IMR-90 (cell line): ENCODE measurements at regions not wholly inside any gene's neighbourhood (a gene's known extent, or its start where the extent isn't known, plus 50 kb on each side); places are given as distances from the start of the nearest gene placed in this dataset.

ENCODE experiments used
- ATAC-seq: fragments of 200-7000 bp; cut with Tn5 transposase; 2 replicates; pipeline ENCODE4 v1.9.1; 2020; ENCODE audit warnings: low read depth, mild to moderate bottlenecking, moderate library complexity
- BruUV-seq: library from RNA; stranded (reverse); fragments of 400-500 nt; replicated peaks from 2 replicates; lab custom pipeline; 2021; lab: Mats Ljungman, UMichigan
- CTCF ChIA-PET: fragments of 300-600 bp; formaldehyde crosslinking; extraction: SDS; loops from one replicate; lab custom pipeline; 2021; ENCODE audit warnings: antibody characterized with exemption; lab: Yijun Ruan, JAX
- POLR2A ChIA-PET: fragments of 300-600 bp; sonication (Branson Sonifier 250); formaldehyde crosslinking; loops from one replicate; lab custom pipeline; 2022; ENCODE audit warnings: antibody characterized with exemption; ENCODE audit not compliant: unreplicated experiment; lab: Charles Lee
- DNase-seq: peaks from one replicate; pipeline ENCODE4 v3.0.0; 2013
- H2AFZ ChIP-seq: replicated peaks from 2 replicates; pipeline ENCODE3; 2013; ENCODE audit warnings: low read length, mild to moderate bottlenecking; ENCODE audit not compliant: poor library complexity
- H2AK5ac ChIP-seq: 2 replicates; pipeline ENCODE4 v1.6.1; 2013; ENCODE audit warnings: low read depth, low read length, inconsistent platforms
- H2AK9ac ChIP-seq: replicated peaks from 2 replicates; pipeline ENCODE3; 2013; ENCODE audit warnings: mild to moderate bottlenecking, low read depth, low read length, moderate library complexity; ENCODE audit not compliant: poor library complexity
- H2BK120ac ChIP-seq: 2 replicates; pipeline ENCODE4 v1.6.1; 2013; ENCODE audit warnings: low read depth, low read length, inconsistent platforms
- H2BK15ac ChIP-seq: 3 replicates; pipeline ENCODE4 v1.6.1; 2013; ENCODE audit warnings: low read depth, low read length, inconsistent platforms
- H2BK20ac ChIP-seq: 2 replicates; pipeline ENCODE4 v1.6.1; 2013; ENCODE audit warnings: low read depth, mild to moderate bottlenecking, inconsistent platforms, low read length, moderate library complexity
- H2BK5ac ChIP-seq: 2 replicates; pipeline ENCODE4 v1.6.1; 2013; ENCODE audit warnings: mild to moderate bottlenecking, low read depth, low read length, inconsistent platforms; ENCODE audit not compliant: poor library complexity, severe bottlenecking
- H3K14ac ChIP-seq: replicated peaks from 2 replicates; pipeline ENCODE4 v1.6.1; 2013; ENCODE audit warnings: low read depth, low read length, inconsistent platforms
- H3K18ac ChIP-seq: 2 replicates; pipeline ENCODE4 v1.6.1; 2013; ENCODE audit warnings: low read depth, low read length, control low read depth
- H3K23ac ChIP-seq: 2 replicates; pipeline ENCODE4 v1.6.1; 2013; ENCODE audit warnings: low read depth, low read length, inconsistent platforms
- H3K27ac ChIP-seq: 2 replicates; pipeline ENCODE4 v1.5.1; 2013; ENCODE audit warnings: mild to moderate bottlenecking, control low read depth, low read length; ENCODE audit not compliant: insufficient read depth
- H3K27me3 ChIP-seq: 2 replicates; pipeline ENCODE4 v1.6.1; 2013; ENCODE audit warnings: low read length; ENCODE audit not compliant: control insufficient read depth, insufficient read depth
- H3K36me3 ChIP-seq: 2 replicates; pipeline ENCODE4 v1.6.1; 2013; ENCODE audit warnings: low read length, mixed read lengths; ENCODE audit not compliant: control insufficient read depth, insufficient read depth
- H3K4ac ChIP-seq: 2 replicates; pipeline ENCODE4 v1.6.1; 2013; ENCODE audit warnings: low read depth, low read length, inconsistent platforms
- H3K4me1 ChIP-seq: 2 replicates; pipeline ENCODE4 v1.6.1; 2013; ENCODE audit warnings: low read length, mixed read lengths; ENCODE audit not compliant: control insufficient read depth, insufficient read depth
- H3K4me2 ChIP-seq: 2 replicates; pipeline ENCODE4 v1.6.1; 2013; ENCODE audit warnings: low read depth, mild to moderate bottlenecking, control low read depth, low read length, moderate library complexity
- H3K4me3 ChIP-seq: 2 replicates; pipeline ENCODE4 v1.5.1; 2013; ENCODE audit warnings: low read depth, mild to moderate bottlenecking, control low read depth, low read length, moderate library complexity; ENCODE audit not compliant: insufficient read depth
- H3K56ac ChIP-seq: 2 replicates; pipeline ENCODE4 v1.6.1; 2013; ENCODE audit warnings: low read length, inconsistent platforms; ENCODE audit not compliant: insufficient read depth; ENCODE audit errors: extremely low read depth
- H3K79me1 ChIP-seq, 2 experiments: 2 replicates each; pipeline ENCODE4 v1.6.1; 2013; ENCODE audit warnings: low read length in 2 of 2, inconsistent platforms in 1 of 2, low read depth in 1 of 2
- H3K9ac ChIP-seq: 2 replicates; pipeline ENCODE4 v1.6.1; 2013; ENCODE audit warnings: low read depth, low read length, control low read depth
- H3K9me1 ChIP-seq: 2 replicates; pipeline ENCODE4 v1.6.1; 2013; ENCODE audit warnings: low read length, inconsistent platforms; ENCODE audit not compliant: insufficient read depth
- H3K9me3 ChIP-seq: 2 replicates; pipeline ENCODE4 v1.6.1; 2013; ENCODE audit warnings: low read length; ENCODE audit not compliant: control insufficient read depth, insufficient read depth
- H4K20me1 ChIP-seq: 2 replicates; pipeline ENCODE4 v1.6.1; 2013; ENCODE audit warnings: low read length, inconsistent platforms; ENCODE audit not compliant: insufficient read depth
- H4K5ac ChIP-seq: 2 replicates; pipeline ENCODE4 v1.6.1; 2013; ENCODE audit warnings: mild to moderate bottlenecking, low read depth, low read length, control low read depth
- H4K8ac ChIP-seq, 2 experiments: 2 replicates each; pipeline ENCODE4 v1.6.1; 2013; ENCODE audit warnings: low read depth in 2 of 2, low read length in 2 of 2, control low read depth in 1 of 2, inconsistent platforms in 1 of 2
- H4K91ac ChIP-seq: 2 replicates; pipeline ENCODE4 v1.6.1; 2013; ENCODE audit warnings: low read depth, low read length, inconsistent platforms; ENCODE audit not compliant: insufficient read depth
- BHLHE40 ChIP-seq: fragments of 150-350 bp; IDR thresholded peaks from 2 replicates; pipeline ENCODE4 v1.6.1; 2016; ENCODE audit warnings: mild to moderate bottlenecking, low read depth, low read length
- CEBPB ChIP-seq: IDR thresholded peaks from 2 replicates; pipeline ENCODE4 v1.6.1; 2012; ENCODE audit warnings: low read depth, low read length, improper control_type of control experiment
- CHD1 ChIP-seq: IDR thresholded peaks from 2 replicates; pipeline ENCODE4 v1.6.1; 2012; ENCODE audit warnings: low read depth, low read length, improper control_type of control experiment
- FOS ChIP-seq: fragments of 150-350 bp; IDR thresholded peaks from 2 replicates; pipeline ENCODE4 v1.6.1; 2016; ENCODE audit warnings: low read depth, low read length
- MAFK ChIP-seq: IDR thresholded peaks from 2 replicates; pipeline ENCODE4 v1.6.1; 2012; ENCODE audit warnings: low read depth, low read length, improper control_type of control experiment
- MAZ ChIP-seq: IDR thresholded peaks from 2 replicates; pipeline ENCODE4 v1.6.1; 2012; ENCODE audit warnings: low read depth, mild to moderate bottlenecking, low read length, improper control_type of control experiment, moderate library complexity, borderline replicate concordance
- MXI1 ChIP-seq: IDR thresholded peaks from 2 replicates; pipeline ENCODE4 v1.6.1; 2012; ENCODE audit warnings: low read depth, mild to moderate bottlenecking, low read length, moderate library complexity, borderline replicate concordance
- NFE2L2 ChIP-seq: fragments of 150-350 bp; IDR thresholded peaks from 2 replicates; pipeline ENCODE4 v1.6.1; 2016; ENCODE audit warnings: low read depth, mild to moderate bottlenecking, low read length
- POLR2A ChIP-seq: IDR thresholded peaks from 2 replicates; pipeline ENCODE4 v1.6.1; 2012; ENCODE audit warnings: mild to moderate bottlenecking, low read depth, low read length
- RAD21 ChIP-seq: IDR thresholded peaks from 2 replicates; pipeline ENCODE4 v1.6.1; 2012; ENCODE audit warnings: low read length, improper control_type of control experiment
- RCOR1 ChIP-seq: IDR thresholded peaks from 2 replicates; pipeline ENCODE4 v1.6.1; 2012; ENCODE audit warnings: mild to moderate bottlenecking, low read length, improper control_type of control experiment; ENCODE audit not compliant: insufficient replicate concordance
- RFX5 ChIP-seq: IDR thresholded peaks from 2 replicates; pipeline ENCODE4 v1.8.0; 2012; ENCODE audit warnings: low read depth, mild to moderate bottlenecking, low read length, moderate library complexity
- SMC3 ChIP-seq: fragments of 150-350 bp; IDR thresholded peaks from 2 replicates; pipeline ENCODE4 v1.6.1; 2016; ENCODE audit warnings: low read depth, mild to moderate bottlenecking, antibody characterized with exemption, low read length, moderate library complexity
- WGBS, 2 experiments: methylation state at CpG; one replicate each; pipeline versions ENCODE4 v1.1.5 to v1.1.7; 2013; ENCODE audit warnings: missing lambda C conversion rate in 2 of 2; ENCODE audit not compliant: insufficient read length in 1 of 2; ENCODE audit errors: extremely low coverage in 2 of 2; 5-methylcytosine and 5-hydroxymethylcytosine counted together
- dilution Hi-C: fragments of 300-500 bp; cut with HindIII; formaldehyde crosslinking; loops from one replicate; pipeline ENCODE4 v1.14.3; 2018; ENCODE audit warnings: low sequenced_read_pairs; ENCODE audit not compliant: unreplicated experiment
- in situ Hi-C: fragments of 300-500 bp; cut with MboI; formaldehyde crosslinking; loops from 3 replicates; pipeline ENCODE4 v1.14.3; 2019; ENCODE audit warnings: low sequenced_read_pairs, inconsistent platforms, mixed read lengths
- intact Hi-C: fragments of 100-400 bp; cut with micrococcal nuclease; formaldehyde crosslinking; loops from 2 replicates; pipeline ENCODE4 v1.10.0; 2022
- TF ChIP-seq, protein P1 (sequence below): conservative IDR thresholded peaks from 2 replicates; pipeline ENCODE4 v1.5.1; 2012; ENCODE audit warnings: mild to moderate bottlenecking, low read depth, low read length, improper control_type of control experiment
- TF ChIP-seq, protein P2 (sequence below): fragments of 150-350 bp; IDR thresholded peaks from 2 replicates; pipeline ENCODE4 v1.6.1; 2016; ENCODE audit warnings: low read depth, mild to moderate bottlenecking, low read length, moderate library complexity, borderline replicate concordance
- TF ChIP-seq, protein P3 (sequence below): fragments of 150-350 bp; IDR thresholded peaks from 2 replicates; pipeline ENCODE4 v1.6.1; 2017; ENCODE audit warnings: mild to moderate bottlenecking, antibody characterized with exemption, low read length, low read depth

DNA sequence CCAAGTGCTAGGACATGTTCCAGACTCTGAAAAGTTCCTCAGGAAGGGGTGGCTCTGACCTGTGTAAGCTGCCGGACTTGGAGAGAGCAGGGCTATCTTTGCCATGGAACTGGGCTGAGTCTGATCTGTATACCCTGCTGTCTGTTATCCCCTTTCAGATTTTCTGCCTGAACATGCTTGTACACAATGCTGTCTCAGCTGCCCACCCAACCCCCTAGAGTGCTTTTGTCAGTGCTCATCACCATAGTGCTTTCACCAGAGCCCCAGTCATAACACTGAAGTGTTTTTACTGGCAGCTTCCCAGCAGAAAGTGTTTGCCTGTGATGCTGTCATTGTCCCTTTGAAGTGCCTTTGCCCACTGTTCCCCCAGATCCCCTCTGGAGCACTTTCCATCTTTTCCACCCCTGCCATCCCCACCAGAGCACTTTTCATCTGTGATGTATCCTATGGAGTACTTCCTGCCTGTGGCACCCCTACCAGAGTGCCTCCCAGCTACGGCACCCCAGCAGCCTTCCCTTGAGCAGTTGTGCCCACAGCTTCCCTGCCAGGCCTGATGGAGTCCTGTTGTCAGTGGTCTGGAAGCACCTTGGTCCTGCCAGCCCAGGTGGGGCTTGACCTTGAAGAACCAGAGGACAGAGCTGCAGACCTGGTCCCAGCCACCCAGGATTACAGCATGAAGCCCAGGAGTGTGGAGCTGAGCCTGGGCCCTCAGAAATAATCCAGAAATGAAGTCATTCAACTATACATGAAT lies 397.7 kb downstream of the DIPK2A start:
- dilution Hi-C loops, result no loop called here
- no peaks in the 10 kb centered on the region for H3K4me1 ChIP-seq
- in situ Hi-C loops, result no loop called here
- no peak overlapping the region for H3K14ac ChIP-seq
- no peak overlapping the region for H2AK5ac ChIP-seq
- 88% methylated on average over 1 of the region's 2 CpGs; no CpG with 5 or more reads in 1 of the 2 experiments for WGBS, 2 experiments
- TF ChIP-seq, protein P1, sequence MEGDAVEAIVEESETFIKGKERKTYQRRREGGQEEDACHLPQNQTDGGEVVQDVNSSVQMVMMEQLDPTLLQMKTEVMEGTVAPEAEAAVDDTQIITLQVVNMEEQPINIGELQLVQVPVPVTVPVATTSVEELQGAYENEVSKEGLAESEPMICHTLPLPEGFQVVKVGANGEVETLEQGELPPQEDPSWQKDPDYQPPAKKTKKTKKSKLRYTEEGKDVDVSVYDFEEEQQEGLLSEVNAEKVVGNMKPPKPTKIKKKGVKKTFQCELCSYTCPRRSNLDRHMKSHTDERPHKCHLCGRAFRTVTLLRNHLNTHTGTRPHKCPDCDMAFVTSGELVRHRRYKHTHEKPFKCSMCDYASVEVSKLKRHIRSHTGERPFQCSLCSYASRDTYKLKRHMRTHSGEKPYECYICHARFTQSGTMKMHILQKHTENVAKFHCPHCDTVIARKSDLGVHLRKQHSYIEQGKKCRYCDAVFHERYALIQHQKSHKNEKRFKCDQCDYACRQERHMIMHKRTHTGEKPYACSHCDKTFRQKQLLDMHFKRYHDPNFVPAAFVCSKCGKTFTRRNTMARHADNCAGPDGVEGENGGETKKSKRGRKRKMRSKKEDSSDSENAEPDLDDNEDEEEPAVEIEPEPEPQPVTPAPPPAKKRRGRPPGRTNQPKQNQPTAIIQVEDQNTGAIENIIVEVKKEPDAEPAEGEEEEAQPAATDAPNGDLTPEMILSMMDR, result no peak
- TF ChIP-seq BHLHE40 (no peak), SMC3 (no peak), MXI1 (no peak), NFE2L2 (no peak), RAD21 (no peak), RFX5 (no peak), FOS (no peak), POLR2A (no peak), MAFK (no peak), CHD1 (no peak), CEBPB (no peak), MAZ (no peak), RCOR1 (no peak)
- TF ChIP-seq, protein P2, sequence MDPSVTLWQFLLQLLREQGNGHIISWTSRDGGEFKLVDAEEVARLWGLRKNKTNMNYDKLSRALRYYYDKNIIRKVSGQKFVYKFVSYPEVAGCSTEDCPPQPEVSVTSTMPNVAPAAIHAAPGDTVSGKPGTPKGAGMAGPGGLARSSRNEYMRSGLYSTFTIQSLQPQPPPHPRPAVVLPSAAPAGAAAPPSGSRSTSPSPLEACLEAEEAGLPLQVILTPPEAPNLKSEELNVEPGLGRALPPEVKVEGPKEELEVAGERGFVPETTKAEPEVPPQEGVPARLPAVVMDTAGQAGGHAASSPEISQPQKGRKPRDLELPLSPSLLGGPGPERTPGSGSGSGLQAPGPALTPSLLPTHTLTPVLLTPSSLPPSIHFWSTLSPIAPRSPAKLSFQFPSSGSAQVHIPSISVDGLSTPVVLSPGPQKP, result no peak
- TF ChIP-seq, protein P3, sequence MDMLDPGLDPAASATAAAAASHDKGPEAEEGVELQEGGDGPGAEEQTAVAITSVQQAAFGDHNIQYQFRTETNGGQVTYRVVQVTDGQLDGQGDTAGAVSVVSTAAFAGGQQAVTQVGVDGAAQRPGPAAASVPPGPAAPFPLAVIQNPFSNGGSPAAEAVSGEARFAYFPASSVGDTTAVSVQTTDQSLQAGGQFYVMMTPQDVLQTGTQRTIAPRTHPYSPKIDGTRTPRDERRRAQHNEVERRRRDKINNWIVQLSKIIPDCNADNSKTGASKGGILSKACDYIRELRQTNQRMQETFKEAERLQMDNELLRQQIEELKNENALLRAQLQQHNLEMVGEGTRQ, result no peak
- no peak overlapping the region for H3K23ac ChIP-seq
- H3K9me3 ChIP-seq, result peaks cover 4% of the 10 kb centered on the region; the same call in 1 of the 2 replicates
- no peaks in the 10 kb centered on the region for H3K9me1 ChIP-seq
- H3K18ac ChIP-seq, result no peak overlapping the region
- H2AFZ ChIP-seq, result no peak overlapping the region
- H2AK9ac ChIP-seq, result no peak overlapping the region
- no peak overlapping the region for H2BK120ac ChIP-seq
- no peaks in the 10 kb centered on the region for H3K79me1 ChIP-seq
- H3K4ac ChIP-seq, result no peak overlapping the region
- H3K9ac ChIP-seq, result no peak overlapping the region
- H4K8ac ChIP-seq, result no peak overlapping the region
- ATAC-seq, result no peak
- no peak overlapping the region for H3K4me2 ChIP-seq
- H3K27me3 ChIP-seq, result no peaks in the 10 kb centered on the region
- H4K20me1 ChIP-seq, result no peaks in the 10 kb centered on the region
- intact Hi-C loops, result no loop called here
- H3K56ac ChIP-seq, result no peak overlapping the region
- no peak overlapping the region for H2BK15ac ChIP-seq
- ChIA-PET CTCF (no interaction called here), POLR2A (no interaction called here)
- H4K91ac ChIP-seq, result no peak overlapping the region
- no peak overlapping the region for H2BK20ac ChIP-seq
- H3K4me3 ChIP-seq, result no peak overlapping the region
- DNase-seq, result no peak
- no peaks in the 10 kb centered on the region for H3K36me3 ChIP-seq
- no peak overlapping the region for H2BK5ac ChIP-seq
- no peak overlapping the region for H3K27ac ChIP-seq
- BruUV-seq, result no TSS peak
- H4K5ac ChIP-seq, result no peak overlapping the region
